ENCODE measurements at regions not wholly inside any gene's neighbourhood (a gene's known extent, or its start where the extent isn't known, plus 50 kb on each side); places are given as distances from the start of the nearest gene placed in this dataset.

DNA sequence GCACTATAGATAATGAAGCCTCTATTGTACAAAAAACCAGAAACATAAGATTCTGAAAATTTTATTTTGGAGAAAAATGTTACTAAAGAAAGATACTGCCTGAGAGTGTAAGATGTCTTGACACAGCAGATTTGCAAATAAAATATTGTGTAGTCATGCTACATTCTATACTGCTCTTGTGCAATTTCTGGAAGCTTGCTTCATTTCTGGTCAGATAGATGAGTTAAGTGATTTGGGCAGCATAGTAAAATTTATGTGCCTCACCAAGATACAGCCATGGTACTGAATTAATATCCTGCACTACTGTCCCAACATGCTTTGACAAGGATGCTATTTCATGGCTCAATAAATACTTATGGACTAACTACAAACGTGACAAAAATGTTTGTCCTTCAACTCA lies 55.1 kb upstream of the STARD13 start:
- H3K27me3 ChIP-seq (ENCODE audit: insufficient read depth, low read length, poor library complexity), result no peaks in the 10 kb centered on the region
- H3K27ac ChIP-seq (ENCODE audit: low read depth, low read length), result no peak overlapping the region
- H3K9ac ChIP-seq (ENCODE audit: low read length), result no peak overlapping the region
- H3K23ac ChIP-seq (ENCODE audit: low read length), result no peak overlapping the region
- H2BK15ac ChIP-seq (replicated peaks; ENCODE audit: low read depth), result no peak overlapping the region
- DNase-seq, result no peak
- no peaks in the 10 kb centered on the region for H3K79me1 ChIP-seq (ENCODE audit: low read length)
- no peaks in the 10 kb centered on the region for H3K79me2 ChIP-seq (ENCODE audit: control insufficient read depth, insufficient read depth, low read length)
- no CpG with 5 or more reads among the region's 1 CpG for WGBS (ENCODE audit: extremely low coverage, insufficient coverage, low lambda C conversion rate)
- no peak overlapping the region for H3K4ac ChIP-seq (ENCODE audit: low read depth, low read length)
- no peak overlapping the region for H2BK5ac ChIP-seq (ENCODE audit: low read length)
- no peaks in the 10 kb centered on the region for H3K36me3 ChIP-seq (ENCODE audit: control insufficient read depth, insufficient read depth, low read length)
- H4K8ac ChIP-seq (ENCODE audit: low read depth, low read length), result no peak overlapping the region
- H3K4me1 ChIP-seq (ENCODE audit: control insufficient read depth, low read depth, low read length), result no peaks in the 10 kb centered on the region
- H2BK120ac ChIP-seq (ENCODE audit: low read depth, low read length), result no peak overlapping the region
- H3K4me3 ChIP-seq (ENCODE audit: low read length), result no peak overlapping the region
- no peak overlapping the region for H4K5ac ChIP-seq (ENCODE audit: low read length)
- H2AK5ac ChIP-seq (ENCODE audit: low read length), result no peak overlapping the region
- no peak overlapping the region for H3K4me2 ChIP-seq (ENCODE audit: low read length)
- no peak overlapping the region for H3K18ac ChIP-seq (ENCODE audit: low read length)
- H3K56ac ChIP-seq (ENCODE audit: low read length), result no peak overlapping the region

DNA sequence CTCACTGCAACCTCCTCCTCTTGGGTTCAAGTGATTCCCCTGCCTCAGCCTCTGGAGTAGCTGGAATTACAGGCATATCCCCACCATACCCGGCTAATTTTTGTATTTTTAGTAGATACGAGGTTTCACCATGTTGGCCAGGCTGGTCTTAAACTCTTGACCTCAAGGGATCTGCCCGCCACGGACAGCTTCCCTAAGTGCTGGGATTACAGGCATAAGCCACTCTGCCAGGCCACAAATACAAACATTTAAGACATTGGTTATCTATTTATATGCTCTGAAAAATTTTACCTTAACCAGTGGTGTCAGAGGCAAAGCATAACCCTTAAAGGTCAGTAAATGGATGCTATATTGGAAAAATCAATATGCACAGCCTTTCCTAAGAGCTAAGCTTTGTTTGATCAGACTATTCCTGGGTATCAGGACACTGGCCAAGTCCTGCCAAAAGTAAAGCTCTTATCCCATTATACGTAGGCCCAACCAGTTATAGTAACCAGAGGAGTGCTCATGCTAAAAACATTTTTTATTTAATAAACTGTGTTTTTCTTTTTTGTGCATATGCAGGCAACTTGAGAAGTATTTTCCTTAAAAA lies 56.4 kb upstream of the STARD13 start:
- no peaks in the 10 kb centered on the region for H3K79me2 ChIP-seq (ENCODE audit: control insufficient read depth, insufficient read depth, low read length)
- no peak overlapping the region for H4K5ac ChIP-seq (ENCODE audit: low read length)
- no peak overlapping the region for H3K23ac ChIP-seq (ENCODE audit: low read length)
- no peak overlapping the region for H3K56ac ChIP-seq (ENCODE audit: low read length)
- DNase-seq, result no peak
- no peak overlapping the region for H4K8ac ChIP-seq (ENCODE audit: low read depth, low read length)
- H3K4me1 ChIP-seq (ENCODE audit: control insufficient read depth, low read depth, low read length), result no peaks in the 10 kb centered on the region
- no peak overlapping the region for H2BK5ac ChIP-seq (ENCODE audit: low read length)
- H3K36me3 ChIP-seq (ENCODE audit: control insufficient read depth, insufficient read depth, low read length), result no peaks in the 10 kb centered on the region
- no peak overlapping the region for H3K9ac ChIP-seq (ENCODE audit: low read length)
- H3K4me2 ChIP-seq (ENCODE audit: low read length), result no peak overlapping the region
- no peak overlapping the region for H3K4me3 ChIP-seq (ENCODE audit: low read length)
- no peaks in the 10 kb centered on the region for H3K79me1 ChIP-seq (ENCODE audit: low read length)
- no peak overlapping the region for H2BK15ac ChIP-seq (replicated peaks; ENCODE audit: low read depth)
- H2AK5ac ChIP-seq (ENCODE audit: low read length), result no peak overlapping the region
- H2BK120ac ChIP-seq (ENCODE audit: low read depth, low read length), result no peak overlapping the region
- no peak overlapping the region for H3K18ac ChIP-seq (ENCODE audit: low read length)
- no CpG with 5 or more reads among the region's 5 CpGs for WGBS (ENCODE audit: extremely low coverage, insufficient coverage, low lambda C conversion rate)
- no peak overlapping the region for H3K27ac ChIP-seq (ENCODE audit: low read depth, low read length)
- no peak overlapping the region for H3K4ac ChIP-seq (ENCODE audit: low read depth, low read length)
- H3K27me3 ChIP-seq (ENCODE audit: insufficient read depth, low read length, poor library complexity), result no peaks in the 10 kb centered on the region

DNA sequence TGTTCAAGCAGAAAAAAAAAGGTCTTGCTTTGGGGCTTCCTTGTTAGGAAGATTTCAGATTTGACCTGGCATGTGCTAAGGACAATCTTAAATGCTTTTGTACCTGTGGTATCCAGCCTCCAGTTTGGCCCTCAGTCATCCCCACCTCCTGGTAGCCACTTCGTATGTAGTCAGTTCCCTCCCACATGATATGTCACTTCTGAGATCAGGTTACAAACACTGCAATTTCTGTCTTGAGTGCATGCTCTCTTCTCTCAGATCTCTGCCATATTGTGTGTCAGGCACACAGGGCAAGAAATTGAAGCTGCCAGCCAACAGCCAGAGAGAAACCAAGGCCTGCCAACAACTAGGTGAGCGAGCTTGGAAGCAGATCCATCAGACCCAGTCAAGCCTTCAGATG lies 60.3 kb upstream of the STARD13 start:
- no peak overlapping the region for H2BK5ac ChIP-seq (ENCODE audit: low read length)
- DNase-seq, result no peak
- no peak overlapping the region for H4K5ac ChIP-seq (ENCODE audit: low read length)
- no peak overlapping the region for H2AK5ac ChIP-seq (ENCODE audit: low read length)
- H3K4me2 ChIP-seq (ENCODE audit: low read length), result no peak overlapping the region
- H2BK120ac ChIP-seq (ENCODE audit: low read depth, low read length), result no peak overlapping the region
- H3K4me1 ChIP-seq (ENCODE audit: control insufficient read depth, low read depth, low read length), result peaks cover 2% of the 10 kb centered on the region
- no peak overlapping the region for H2BK15ac ChIP-seq (replicated peaks; ENCODE audit: low read depth)
- H3K79me1 ChIP-seq (ENCODE audit: low read length), result no peaks in the 10 kb centered on the region
- no peaks in the 10 kb centered on the region for H3K36me3 ChIP-seq (ENCODE audit: control insufficient read depth, insufficient read depth, low read length)
- WGBS (ENCODE audit: extremely low coverage, insufficient coverage, low lambda C conversion rate), result no CpG with 5 or more reads among the region's 2 CpGs
- no peak overlapping the region for H3K4ac ChIP-seq (ENCODE audit: low read depth, low read length)
- no peak overlapping the region for H3K23ac ChIP-seq (ENCODE audit: low read length)
- H3K27me3 ChIP-seq (ENCODE audit: insufficient read depth, low read length, poor library complexity), result no peaks in the 10 kb centered on the region
- H3K27ac ChIP-seq (ENCODE audit: low read depth, low read length), result no peak overlapping the region
- no peak overlapping the region for H3K56ac ChIP-seq (ENCODE audit: low read length)
- no peak overlapping the region for H4K8ac ChIP-seq (ENCODE audit: low read depth, low read length)
- no peak overlapping the region for H3K18ac ChIP-seq (ENCODE audit: low read length)
- H3K4me3 ChIP-seq (ENCODE audit: low read length), result no peak overlapping the region
- no peak overlapping the region for H3K9ac ChIP-seq (ENCODE audit: low read length)
- H3K79me2 ChIP-seq (ENCODE audit: control insufficient read depth, insufficient read depth, low read length), result no peaks in the 10 kb centered on the region

DNA sequence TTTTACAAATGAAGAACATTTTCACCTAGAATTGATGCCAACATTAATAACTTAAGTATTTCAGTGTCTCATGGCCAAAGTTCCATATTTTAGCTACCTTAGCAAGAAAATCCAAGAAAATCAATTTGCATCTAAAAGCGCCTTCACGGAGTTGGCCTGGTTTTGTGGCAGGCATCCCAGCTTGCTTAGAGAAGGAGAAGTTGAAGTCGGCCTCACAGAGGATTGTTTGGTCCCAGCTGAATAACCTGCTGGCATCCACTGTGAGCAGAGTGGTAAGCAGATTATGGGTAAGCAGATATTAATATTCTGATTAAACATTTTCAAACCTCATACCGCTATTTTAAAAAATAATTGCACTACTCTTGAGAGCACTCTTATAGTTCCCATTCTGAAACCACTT lies 62.3 kb upstream of the STARD13 start:
- no peak overlapping the region for H4K5ac ChIP-seq (ENCODE audit: low read length)
- no peaks in the 10 kb centered on the region for H3K36me3 ChIP-seq (ENCODE audit: control insufficient read depth, insufficient read depth, low read length)
- no peak overlapping the region for H2AK5ac ChIP-seq (ENCODE audit: low read length)
- no peaks in the 10 kb centered on the region for H3K79me2 ChIP-seq (ENCODE audit: control insufficient read depth, insufficient read depth, low read length)
- H3K9ac ChIP-seq (ENCODE audit: low read length), result no peak overlapping the region
- H2BK120ac ChIP-seq (ENCODE audit: low read depth, low read length), result no peak overlapping the region
- H4K8ac ChIP-seq (ENCODE audit: low read depth, low read length), result no peak overlapping the region
- no peak overlapping the region for H2BK5ac ChIP-seq (ENCODE audit: low read length)
- no peak overlapping the region for H2BK15ac ChIP-seq (replicated peaks; ENCODE audit: low read depth)
- H3K4ac ChIP-seq (ENCODE audit: low read depth, low read length), result no peak overlapping the region
- H3K23ac ChIP-seq (ENCODE audit: low read length), result no peak overlapping the region
- no peaks in the 10 kb centered on the region for H3K27me3 ChIP-seq (ENCODE audit: insufficient read depth, low read length, poor library complexity)
- no peak overlapping the region for H3K27ac ChIP-seq (ENCODE audit: low read depth, low read length)
- H3K79me1 ChIP-seq (ENCODE audit: low read length), result no peaks in the 10 kb centered on the region
- 100% methylated on average over 1 of the region's 4 CpGs for WGBS (ENCODE audit: extremely low coverage, insufficient coverage, low lambda C conversion rate)
- peaks cover 2% of the 10 kb centered on the region for H3K4me1 ChIP-seq (ENCODE audit: control insufficient read depth, low read depth, low read length)
- H3K18ac ChIP-seq (ENCODE audit: low read length), result no peak overlapping the region
- DNase-seq, result no peak
- H3K4me2 ChIP-seq (ENCODE audit: low read length), result no peak overlapping the region
- no peak overlapping the region for H3K56ac ChIP-seq (ENCODE audit: low read length)
- H3K4me3 ChIP-seq (ENCODE audit: low read length), result no peak overlapping the region

DNA sequence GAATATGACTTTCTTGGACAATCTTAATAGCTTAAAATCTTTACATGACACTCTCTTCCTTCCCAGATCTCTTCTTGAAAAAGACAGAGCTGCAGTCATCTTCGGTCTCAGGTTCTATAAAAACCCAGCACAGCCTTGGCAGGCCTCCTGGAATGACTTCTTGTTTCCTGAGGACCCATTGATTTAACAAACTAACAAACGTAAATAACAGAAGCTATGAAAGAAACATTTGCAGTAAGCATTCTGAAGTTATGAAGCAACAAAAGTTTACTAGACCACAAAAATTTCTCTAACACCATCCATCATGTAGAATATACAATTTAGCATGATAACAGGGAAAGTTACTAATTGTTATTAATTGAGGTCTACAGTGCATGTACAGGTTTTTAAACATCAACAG lies 62.8 kb upstream of the STARD13 start:
- Histone ChIP-seq H3K27me3 (ENCODE audit: insufficient read depth, low read length, poor library complexity) (no peaks in the 10 kb centered on the region), H3K36me3 (ENCODE audit: control insufficient read depth, insufficient read depth, low read length) (no peaks in the 10 kb centered on the region), H2AK5ac (ENCODE audit: low read length) (no peak overlapping the region), H3K23ac (ENCODE audit: low read length) (no peak overlapping the region), H3K4me1 (ENCODE audit: control insufficient read depth, low read depth, low read length) (peaks cover 2% of the 10 kb centered on the region), H2BK5ac (ENCODE audit: low read length) (no peak overlapping the region), H3K79me2 (ENCODE audit: control insufficient read depth, insufficient read depth, low read length) (no peaks in the 10 kb centered on the region), H3K4me3 (ENCODE audit: low read length) (no peak overlapping the region), H3K56ac (ENCODE audit: low read length) (no peak overlapping the region), H3K79me1 (ENCODE audit: low read length) (no peaks in the 10 kb centered on the region), H2BK120ac (ENCODE audit: low read depth, low read length) (no peak overlapping the region), H2BK15ac (replicated peaks; ENCODE audit: low read depth) (no peak overlapping the region), H3K18ac (ENCODE audit: low read length) (no peak overlapping the region), H3K9ac (ENCODE audit: low read length) (no peak overlapping the region), H3K4me2 (ENCODE audit: low read length) (no peak overlapping the region), H3K4ac (ENCODE audit: low read depth, low read length) (no peak overlapping the region), H4K5ac (ENCODE audit: low read length) (no peak overlapping the region), H3K27ac (ENCODE audit: low read depth, low read length) (no peak overlapping the region), H4K8ac (ENCODE audit: low read depth, low read length) (no peak overlapping the region)
- WGBS (ENCODE audit: extremely low coverage, insufficient coverage, low lambda C conversion rate), result no CpG with 5 or more reads among the region's 2 CpGs
- no peak for DNase-seq

DNA sequence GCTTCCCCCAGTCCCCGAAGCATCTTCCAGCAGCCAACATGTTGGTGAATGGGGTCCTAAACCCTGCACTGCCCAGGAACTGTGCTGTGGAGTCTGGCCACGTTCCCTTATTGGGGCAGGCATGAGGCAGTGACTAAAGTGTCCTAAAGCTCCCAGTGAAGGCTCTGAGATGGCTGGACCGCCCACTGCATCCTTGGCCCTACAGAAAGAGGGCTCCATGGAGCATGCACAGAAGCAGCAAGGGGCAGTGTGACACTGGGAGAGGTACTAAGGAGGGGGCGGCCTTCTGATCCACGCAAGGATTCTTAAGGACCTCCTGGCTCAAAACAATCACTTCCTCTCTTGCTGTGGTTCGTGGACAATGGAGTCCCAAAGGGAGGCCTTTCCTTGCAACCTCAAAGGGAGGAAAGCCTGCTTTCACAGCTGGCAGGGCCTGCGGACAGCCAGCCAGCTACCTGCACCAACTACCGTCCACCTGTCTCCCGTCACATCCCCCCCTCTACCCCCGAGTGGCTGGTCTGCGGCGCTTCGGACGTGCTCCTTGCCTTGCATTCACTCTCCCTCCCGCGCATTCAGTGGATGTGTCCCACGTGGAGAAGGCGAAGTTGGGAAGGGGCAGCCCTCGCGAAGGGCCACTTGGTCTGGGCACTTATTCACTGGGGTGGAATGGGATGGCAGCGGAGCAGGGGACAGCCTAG lies 63.9 kb upstream of the STARD13 start:
- Histone ChIP-seq H3K23ac (ENCODE audit: low read length) (no peak overlapping the region), H2BK120ac (ENCODE audit: low read depth, low read length) (no peak overlapping the region), H2BK15ac (replicated peaks; ENCODE audit: low read depth) (no peak overlapping the region), H3K4me3 (ENCODE audit: low read length) (no peak overlapping the region), H4K5ac (ENCODE audit: low read length) (no peak overlapping the region), H4K8ac (ENCODE audit: low read depth, low read length) (no peak overlapping the region), H3K27ac (ENCODE audit: low read depth, low read length) (no peak overlapping the region), H3K27me3 (ENCODE audit: insufficient read depth, low read length, poor library complexity) (no peaks in the 10 kb centered on the region), H3K79me1 (ENCODE audit: low read length) (no peaks in the 10 kb centered on the region), H3K56ac (ENCODE audit: low read length) (peak overlapping the region; percentile 63), H3K18ac (ENCODE audit: low read length) (no peak overlapping the region), H2AK5ac (ENCODE audit: low read length) (no peak overlapping the region), H3K4me1 (ENCODE audit: control insufficient read depth, low read depth, low read length) (peaks cover 2% of the 10 kb centered on the region), H3K4ac (ENCODE audit: low read depth, low read length) (no peak overlapping the region), H3K79me2 (ENCODE audit: control insufficient read depth, insufficient read depth, low read length) (no peaks in the 10 kb centered on the region), H3K36me3 (ENCODE audit: control insufficient read depth, insufficient read depth, low read length) (no peaks in the 10 kb centered on the region), H3K4me2 (ENCODE audit: low read length) (peak overlapping the region; percentile 60), H2BK5ac (ENCODE audit: low read length) (no peak overlapping the region), H3K9ac (ENCODE audit: low read length) (peak overlapping the region; percentile 39)
- peak; percentile 43 for DNase-seq
- WGBS (ENCODE audit: extremely low coverage, insufficient coverage, low lambda C conversion rate), result no CpG with 5 or more reads among the region's 21 CpGs
